ENCODE measurements at regions not wholly inside any gene's neighbourhood (a gene's known extent, or its start where the extent isn't known, plus 50 kb on each side); places are given as distances from the start of the nearest gene placed in this dataset.

- TF ChIP-seq POLR2A (IDR thresholded peaks at IDR 0.05) (no peak), POLR2AphosphoS5 (IDR thresholded peaks at IDR 0.05) (no peak), CTCF (IDR thresholded peaks at IDR 0.05) (no peak), EP300 (IDR thresholded peaks at IDR 0.05) (no peak)
Observed at GRCh38 chr2:16066261-16067036, 126.1 kb downstream of the MYCN start.
